AG04449 (cell line): ENCODE measurements at regions not wholly inside any gene's neighbourhood (a gene's known extent, or its start where the extent isn't known, plus 50 kb on each side); places are given as distances from the start of the nearest gene placed in this dataset.

ENCODE experiments used
- CTCF ChIA-PET: fragments of 350-600 bp; formaldehyde crosslinking; extraction: SDS; loops from one replicate; lab custom pipeline; 2021; ENCODE audit warnings: antibody characterized with exemption; lab: Yijun Ruan, JAX
- POLR2A ChIA-PET: fragments of 400-600, 350-600 bp; formaldehyde crosslinking; extraction: SDS; loops from one replicate; lab custom pipeline; 2020; ENCODE audit warnings: antibody characterized with exemption, inconsistent platforms; lab: Yijun Ruan, JAX
- DNase-seq: peaks from one replicate; pipeline ENCODE4 v3.0.0-alpha.2; 2010; ENCODE audit warnings: low read depth, low spot score
- H3K4me3 ChIP-seq: 2 replicates; pipeline ENCODE4 v1.5.1; 2011; ENCODE audit warnings: low read depth, mild to moderate bottlenecking, control low read depth, low read length
- CTCF ChIP-seq: IDR thresholded peaks from one replicate; pipeline ENCODE4 v1.5.1; 2011; ENCODE audit warnings: mild to moderate bottlenecking, moderate library complexity, low read length, control low read depth, inconsistent platforms; ENCODE audit not compliant: insufficient read depth; ENCODE audit errors: missing control alignments

- no peak for TF ChIP-seq CTCF
- POLR2A ChIA-PET: no interaction called here
- CTCF ChIA-PET: no interaction called here
- no peak overlapping the region for H3K4me3 ChIP-seq
- no peak for DNase-seq
Observed at GRCh38 chr1:162930976-162931560, 70.1 kb upstream of the CCDC190 start.

- ChIA-PET POLR2A (no interaction called here), CTCF (no interaction called here)
- DNase-seq: no peak
- no peak overlapping the region for H3K4me3 ChIP-seq
- no peak for TF ChIP-seq CTCF
Observed at GRCh38 chr1:162930532-162930931, 69.6 kb upstream of the CCDC190 start.

GRCh38 chr1:162929177-162929576 is 68.2 kb upstream of the CCDC190 start:
- no peak for TF ChIP-seq CTCF
- ChIA-PET CTCF (no interaction called here), POLR2A (no interaction called here)

GRCh38 chr1:162928141-162928540 is 67.2 kb upstream of the CCDC190 start:
- no peak for TF ChIP-seq CTCF
- ChIA-PET CTCF (interaction anchor here (1.1 kb wide), 1 partner anchor 9 kb away, joined by 3 read pairs; no protein-coding TSS in a partner anchor), POLR2A (no interaction called here)

More at GRCh38 chr1:162929177-162929576, 68.2 kb upstream of the CCDC190 start:
- no peak overlapping the region for H3K4me3 ChIP-seq
- no peak for DNase-seq

GRCh38 chr1:162927421-162927820 is 66.4 kb upstream of the CCDC190 start:
- no peak for TF ChIP-seq CTCF
- no peak for DNase-seq
- POLR2A ChIA-PET: no interaction called here
- CTCF ChIA-PET: interaction anchor here (1.0 to 1.1 kb wide), 3 partner anchors 10 to 119 kb away, joined by 3 read pairs; no protein-coding TSS in a partner anchor
- H3K4me3 ChIP-seq: no peak overlapping the region

More at GRCh38 chr1:162928141-162928540, 67.2 kb upstream of the CCDC190 start:
- DNase-seq: no peak
- H3K4me3 ChIP-seq: no peak overlapping the region

GRCh38 chr1:162926906-162927305 is 65.9 kb upstream of the CCDC190 start:
- no peak overlapping the region for H3K4me3 ChIP-seq
- ChIA-PET POLR2A (no interaction called here), CTCF (interaction anchor here (1.0 to 1.1 kb wide), 2 partner anchors 48 to 120 kb away, joined by 3 read pairs; no protein-coding TSS in a partner anchor)
- no peak for DNase-seq
- TF ChIP-seq CTCF: no peak
